ENCODE measurements at regions not wholly inside any gene's neighbourhood (a gene's known extent, or its start where the extent isn't known, plus 50 kb on each side); places are given as distances from the start of the nearest gene placed in this dataset.
"Not testable (repeated sequence)": the region's sequence is repeated elsewhere in the genome, so short reads cannot be mapped to it uniquely, and the experiment has no call there.

DNA sequence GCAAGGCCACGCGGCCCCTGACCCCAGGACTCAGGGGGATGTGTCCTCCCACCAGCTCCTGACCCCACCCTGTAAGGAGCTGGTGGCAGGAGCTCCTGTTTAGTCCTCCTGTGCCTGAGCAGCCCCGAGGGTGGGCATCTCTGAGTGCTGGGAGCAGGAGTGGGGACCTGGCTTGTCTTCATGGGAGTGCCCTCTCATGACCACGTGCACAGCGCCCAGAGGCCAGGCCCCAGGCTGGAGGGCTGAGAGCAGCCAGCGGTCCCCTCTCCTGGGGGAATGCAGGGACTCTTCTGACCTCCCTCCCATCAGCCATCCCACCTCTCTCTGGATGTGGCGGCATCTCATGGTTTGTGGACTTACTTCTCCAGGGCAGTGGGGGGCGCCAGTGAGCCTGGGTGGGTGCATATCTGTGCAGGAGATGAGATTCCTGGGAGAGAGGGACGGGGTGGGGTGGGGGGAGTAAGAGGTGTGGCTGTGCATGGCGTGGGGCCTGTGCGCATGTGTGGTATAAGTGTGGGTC is 205.6 kb downstream of the TBC1D2B start:
- peak; percentile 15 for DNase-seq (ENCODE audit: low read depth, low spot score)
- in situ Hi-C loops (cut with HindIII; ENCODE audit: low pct_unique_long_range_greater_than_20kb, low sequenced_read_pairs), result no loop called here

DNA sequence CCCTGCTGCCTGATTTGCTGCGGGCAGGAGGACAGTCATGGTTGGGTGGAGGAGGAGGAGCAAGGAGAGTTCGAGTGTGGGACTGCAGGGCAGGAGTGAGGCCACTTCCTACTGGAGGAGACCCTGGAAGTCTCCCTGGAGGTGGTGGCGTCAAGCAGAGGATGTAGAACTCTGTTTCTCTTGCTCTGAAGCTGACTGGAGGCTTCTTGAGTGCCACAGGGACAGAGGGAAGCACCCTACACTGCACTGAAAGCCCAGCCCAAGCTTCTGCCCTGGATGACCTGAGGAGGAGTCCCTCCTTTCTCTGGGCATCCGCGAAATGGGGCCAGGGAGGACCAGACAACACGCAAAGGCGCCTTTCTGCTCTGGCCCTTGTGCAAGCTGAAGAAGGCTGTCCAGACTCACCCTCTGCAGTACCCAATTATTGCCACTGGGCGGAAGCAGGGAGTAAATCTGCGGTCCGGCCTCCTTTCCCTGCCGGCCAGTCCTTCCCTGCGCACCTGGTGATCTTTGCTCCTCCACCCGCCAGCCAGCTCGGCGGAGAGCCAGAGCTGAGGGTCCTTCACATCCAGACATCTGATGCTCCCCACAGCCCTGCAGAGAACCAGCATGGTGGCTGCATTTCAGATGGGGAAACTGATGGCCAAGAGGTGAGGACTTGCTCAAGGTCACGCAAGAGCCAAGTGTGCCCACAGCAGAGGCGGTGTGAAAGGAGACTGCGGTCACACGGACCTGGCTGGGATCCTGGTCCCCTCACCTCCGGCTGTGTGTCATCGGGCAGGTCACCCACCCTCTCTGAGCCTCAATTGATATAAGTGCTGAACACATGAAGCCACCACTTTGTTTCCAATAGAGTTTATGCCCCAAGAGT is 207.1 kb downstream of the TBC1D2B start:
- DNase-seq (ENCODE audit: low read depth, low spot score), result peak; percentile 71
- in situ Hi-C loops (cut with HindIII; ENCODE audit: low pct_unique_long_range_greater_than_20kb, low sequenced_read_pairs), result no loop called here

DNA sequence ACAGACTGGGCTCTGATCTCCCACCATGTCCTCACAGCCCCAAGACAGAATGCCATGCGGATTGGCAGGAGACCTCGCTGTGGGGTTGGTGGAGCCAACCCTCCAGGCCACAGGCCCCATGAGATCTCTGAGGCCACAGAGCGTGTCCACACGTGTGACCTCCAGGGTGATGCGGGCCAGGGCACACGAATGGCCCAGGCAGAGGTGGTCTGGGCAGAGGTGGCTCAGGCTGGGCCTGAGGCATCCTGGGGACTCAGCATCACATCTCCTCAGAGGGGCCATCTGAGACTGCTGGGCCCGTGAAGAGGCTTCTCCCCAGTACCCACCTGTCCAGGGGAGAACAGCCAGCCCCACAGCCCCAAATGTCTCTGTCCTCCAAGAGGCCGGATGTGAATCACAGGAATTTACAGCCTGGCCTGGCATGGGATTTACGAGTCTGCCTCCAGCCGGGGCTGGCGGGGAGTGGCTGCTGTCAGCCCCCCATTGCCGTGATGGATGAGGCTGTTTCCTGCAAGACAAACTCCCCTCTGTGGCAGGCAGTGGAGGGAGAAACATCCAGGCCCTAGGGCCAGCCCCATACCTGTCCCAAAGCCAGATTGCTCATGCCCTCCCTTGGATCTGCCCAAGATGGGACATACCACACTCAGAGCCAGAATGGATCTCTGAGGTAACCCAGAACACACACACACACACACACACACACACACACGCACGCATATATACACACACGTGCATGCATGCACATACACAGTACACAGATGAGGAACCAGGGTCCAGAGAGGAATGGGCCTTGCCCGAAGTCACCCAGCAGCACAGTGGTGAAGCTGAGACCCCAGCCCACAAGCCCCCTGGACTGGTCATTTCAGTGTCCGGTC is 208.3 kb downstream of the TBC1D2B start:
- DNase-seq (ENCODE audit: low read depth, low spot score), result no peak
- in situ Hi-C loops (cut with HindIII; ENCODE audit: low pct_unique_long_range_greater_than_20kb, low sequenced_read_pairs), result no loop called here

DNA sequence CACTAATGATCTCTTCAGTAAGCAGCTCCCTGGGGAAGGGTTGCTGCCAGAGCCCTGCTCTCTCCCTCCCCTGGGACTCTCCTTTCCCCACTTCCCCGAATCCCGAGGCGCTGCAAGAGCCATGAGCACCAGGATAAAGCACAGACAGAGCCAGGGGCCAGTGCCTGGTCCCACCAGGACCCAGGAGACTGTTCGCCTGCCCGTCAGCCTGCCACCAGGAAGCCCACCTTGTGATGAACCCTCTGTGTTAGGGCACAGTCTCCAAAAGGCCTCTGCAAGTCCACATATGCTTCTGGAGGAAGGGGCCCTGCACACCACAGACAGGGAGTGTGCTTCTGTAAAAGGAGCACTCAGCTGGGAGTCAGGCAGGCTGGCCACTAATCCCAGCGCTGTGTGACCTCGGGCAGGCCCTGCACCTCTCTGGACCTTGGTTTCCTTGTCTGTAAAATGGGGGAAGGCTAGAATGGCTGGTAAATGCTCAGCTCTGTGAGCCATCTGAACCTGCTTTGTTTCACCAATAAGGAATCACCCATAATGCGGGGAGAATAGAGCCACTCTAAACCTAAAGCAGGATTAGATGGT is 209.4 kb downstream of the TBC1D2B start:
- DNase-seq (ENCODE audit: low read depth, low spot score); in situ Hi-C loops (cut with HindIII; ENCODE audit: low pct_unique_long_range_greater_than_20kb, low sequenced_read_pairs): not testable (repeated sequence)

DNA sequence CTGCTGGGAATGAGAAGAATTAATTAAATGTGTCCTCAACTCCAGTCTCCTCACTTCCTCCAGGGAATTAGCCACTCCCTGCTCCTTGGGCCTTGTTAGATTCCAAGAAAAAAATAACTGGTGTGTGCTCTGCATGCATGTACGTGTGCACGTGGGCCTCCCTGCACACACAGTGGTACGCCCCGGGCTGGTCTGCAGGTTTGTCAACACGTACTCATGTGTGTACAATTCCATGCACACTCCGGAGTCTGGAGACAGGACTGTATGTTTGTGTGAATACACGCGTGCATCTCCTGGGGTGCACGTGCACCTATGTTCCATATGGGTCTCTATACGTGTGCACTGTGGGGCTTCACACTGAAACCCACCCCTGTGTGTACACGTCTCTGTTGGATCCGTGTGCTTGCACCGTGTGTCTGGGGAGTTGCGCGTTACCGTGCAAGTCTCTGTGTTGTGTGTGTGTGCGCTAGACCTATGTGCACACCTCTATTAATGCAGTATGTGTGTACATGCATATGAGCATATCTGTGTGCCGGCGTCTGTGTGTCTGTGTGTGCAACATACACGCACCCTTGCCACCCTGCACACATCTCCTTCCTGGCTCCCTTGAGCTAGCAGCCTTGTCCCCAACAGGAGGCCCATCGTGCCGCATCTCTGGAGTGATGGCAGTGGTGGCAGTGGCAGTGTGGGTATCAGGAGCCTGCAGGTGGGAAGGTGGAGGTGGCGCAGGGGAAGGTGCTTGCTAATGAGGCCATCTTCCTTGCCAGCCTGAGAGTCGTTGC is 210.1 kb downstream of the TBC1D2B start:
- no peak for DNase-seq (ENCODE audit: low read depth, low spot score)
- in situ Hi-C loops (cut with HindIII; ENCODE audit: low pct_unique_long_range_greater_than_20kb, low sequenced_read_pairs), result no loop called here

DNA sequence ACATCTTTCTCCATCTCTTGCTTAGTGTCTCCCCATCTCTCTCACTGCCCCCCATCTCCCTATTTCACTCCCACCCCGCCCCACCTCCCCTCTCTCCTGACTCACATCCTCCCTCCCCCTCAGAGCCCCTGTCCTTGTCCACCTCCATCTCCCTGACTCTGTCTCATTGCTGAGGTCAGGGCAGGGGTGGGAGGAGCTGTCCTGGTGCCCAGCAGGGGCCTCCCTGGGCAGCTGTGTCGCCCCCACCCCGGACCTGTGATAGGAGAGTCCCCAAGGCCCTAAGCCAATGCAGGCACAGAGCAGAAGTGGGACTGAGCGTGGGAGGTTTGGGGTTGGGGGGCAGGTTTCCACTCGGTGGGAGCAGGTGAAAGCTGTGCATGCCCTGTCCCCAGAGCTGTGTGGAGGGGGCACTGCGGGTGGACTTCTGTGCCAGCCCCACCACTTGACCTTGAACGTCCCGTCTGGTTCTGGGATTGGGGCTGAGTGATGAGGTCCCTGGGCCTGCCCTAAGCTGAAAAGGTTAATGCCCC is 210.8 kb downstream of the TBC1D2B start:
- in situ Hi-C loops (cut with HindIII; ENCODE audit: low pct_unique_long_range_greater_than_20kb, low sequenced_read_pairs), result no loop called here
- DNase-seq (ENCODE audit: low read depth, low spot score), result no peak

DNA sequence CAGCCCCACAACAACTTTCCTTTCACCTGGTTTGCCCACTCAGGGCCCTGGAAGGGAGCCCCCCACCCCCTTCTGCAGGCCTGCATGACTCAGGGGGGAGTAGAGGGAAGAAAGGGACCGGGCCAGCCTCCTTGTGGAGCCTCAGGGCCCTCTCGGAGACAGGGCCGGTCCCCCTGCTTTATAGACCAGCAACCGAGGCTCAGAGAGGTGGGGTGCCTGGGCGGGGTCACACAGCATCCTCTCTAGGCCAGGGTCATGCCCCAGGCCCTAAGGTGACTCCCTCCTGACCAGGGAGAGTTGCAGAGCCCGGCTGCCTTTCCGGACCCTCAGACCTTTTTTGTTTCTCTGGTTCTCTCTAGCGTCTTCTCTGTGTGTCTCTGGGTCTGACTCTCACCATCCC is 211.3 kb downstream of the TBC1D2B start:
- DNase-seq (ENCODE audit: low read depth, low spot score), result no peak

DNA sequence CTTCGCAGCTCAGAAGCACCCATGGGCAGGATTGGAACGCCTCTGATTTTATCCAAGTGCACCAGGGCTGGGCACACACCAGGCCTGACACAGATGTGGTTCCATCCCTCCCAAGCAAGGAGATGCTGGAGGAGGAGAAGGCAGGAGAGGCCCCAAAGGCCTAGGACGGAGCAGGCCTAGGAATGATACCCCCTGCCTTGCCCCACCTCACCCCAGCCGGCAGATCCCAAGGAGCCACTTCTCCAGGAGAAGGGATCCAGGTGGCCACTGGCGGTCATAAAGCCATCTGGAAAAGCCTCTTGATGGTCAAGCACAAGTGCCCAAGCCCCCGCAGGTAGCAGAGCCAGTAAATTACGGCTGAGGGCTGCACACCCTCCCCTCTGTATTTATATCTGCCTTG is 211.8 kb downstream of the TBC1D2B start:
- in situ Hi-C loops (cut with HindIII; ENCODE audit: low pct_unique_long_range_greater_than_20kb, low sequenced_read_pairs), result no loop called here
- DNase-seq (ENCODE audit: low read depth, low spot score), result no peak

More for the DNA sequence above, 211.3 kb downstream of the TBC1D2B start:
- in situ Hi-C loops (cut with HindIII; ENCODE audit: low pct_unique_long_range_greater_than_20kb, low sequenced_read_pairs), result no loop called here

DNA sequence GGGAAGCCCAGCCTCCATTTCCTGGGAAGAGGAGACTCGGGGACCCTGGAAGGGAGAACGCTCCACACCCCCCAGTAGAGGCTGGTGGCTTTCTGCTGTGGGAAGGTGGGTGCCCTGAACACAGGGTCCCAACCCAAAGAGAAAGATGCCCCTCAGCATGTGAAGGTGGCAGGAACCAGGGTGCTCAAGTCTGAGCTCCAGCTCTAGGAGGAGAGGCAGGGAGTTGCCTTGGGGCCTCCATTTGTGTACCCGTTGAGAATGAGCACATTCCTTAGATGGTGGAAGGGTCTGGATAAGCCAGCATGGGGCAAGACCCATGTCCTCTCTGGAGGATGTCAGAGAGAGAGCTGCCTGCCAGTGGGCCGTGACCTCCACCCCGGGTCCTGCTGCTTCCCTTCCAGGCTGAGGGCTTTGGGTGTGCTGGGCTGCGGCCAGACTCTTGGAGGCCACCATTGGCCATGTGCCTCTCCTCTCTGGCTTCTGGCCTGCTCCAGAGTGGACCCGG is 212.4 kb downstream of the TBC1D2B start:
- in situ Hi-C loops (cut with HindIII; ENCODE audit: low pct_unique_long_range_greater_than_20kb, low sequenced_read_pairs), result no loop called here
- no peak for DNase-seq (ENCODE audit: low read depth, low spot score)

DNA sequence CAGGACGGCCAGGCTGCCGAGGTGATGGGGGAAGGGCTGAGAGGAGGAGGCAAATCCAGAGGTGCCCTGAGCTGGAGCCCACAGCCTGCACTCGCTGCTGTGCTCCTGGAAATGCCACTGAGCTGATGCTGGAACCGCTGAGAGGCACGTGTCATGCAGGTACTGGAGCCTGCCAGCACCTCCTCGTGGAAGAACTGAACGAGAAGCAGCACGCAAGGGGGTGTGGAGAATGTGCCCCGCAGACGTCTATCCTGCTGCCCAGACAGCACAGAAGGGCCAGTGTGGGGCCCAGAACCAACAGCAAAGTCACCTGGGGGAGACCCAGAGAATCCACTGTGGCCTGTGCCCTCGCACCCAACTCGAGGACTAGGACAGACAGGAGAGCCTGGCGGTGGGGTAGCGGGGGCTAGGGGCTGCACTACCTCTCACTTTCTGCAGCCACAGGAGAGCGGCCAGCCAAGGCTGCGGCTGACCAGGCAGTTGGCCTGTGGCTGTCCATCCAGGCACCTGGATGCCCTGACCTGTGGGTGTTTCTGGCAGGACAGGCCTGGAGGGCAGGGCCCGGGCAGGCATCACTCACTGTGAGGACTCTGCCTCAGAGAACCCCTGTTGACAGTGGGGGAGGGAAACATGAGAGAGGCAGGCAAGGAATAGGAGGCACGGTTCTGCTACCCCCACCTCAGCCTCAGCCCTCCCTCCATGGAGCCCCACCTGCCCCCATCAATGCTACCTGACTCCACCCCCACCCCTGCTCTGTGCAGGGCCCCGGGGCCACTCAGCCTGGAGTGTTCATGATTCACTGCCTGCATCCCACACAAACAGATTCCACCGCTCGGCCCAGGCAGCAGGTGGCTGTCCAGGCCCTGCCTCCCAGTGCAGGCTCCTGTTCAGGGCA is 213.1 kb downstream of the TBC1D2B start:
- in situ Hi-C loops (cut with HindIII; ENCODE audit: low pct_unique_long_range_greater_than_20kb, low sequenced_read_pairs), result no loop called here
- DNase-seq (ENCODE audit: low read depth, low spot score), result no peak

DNA sequence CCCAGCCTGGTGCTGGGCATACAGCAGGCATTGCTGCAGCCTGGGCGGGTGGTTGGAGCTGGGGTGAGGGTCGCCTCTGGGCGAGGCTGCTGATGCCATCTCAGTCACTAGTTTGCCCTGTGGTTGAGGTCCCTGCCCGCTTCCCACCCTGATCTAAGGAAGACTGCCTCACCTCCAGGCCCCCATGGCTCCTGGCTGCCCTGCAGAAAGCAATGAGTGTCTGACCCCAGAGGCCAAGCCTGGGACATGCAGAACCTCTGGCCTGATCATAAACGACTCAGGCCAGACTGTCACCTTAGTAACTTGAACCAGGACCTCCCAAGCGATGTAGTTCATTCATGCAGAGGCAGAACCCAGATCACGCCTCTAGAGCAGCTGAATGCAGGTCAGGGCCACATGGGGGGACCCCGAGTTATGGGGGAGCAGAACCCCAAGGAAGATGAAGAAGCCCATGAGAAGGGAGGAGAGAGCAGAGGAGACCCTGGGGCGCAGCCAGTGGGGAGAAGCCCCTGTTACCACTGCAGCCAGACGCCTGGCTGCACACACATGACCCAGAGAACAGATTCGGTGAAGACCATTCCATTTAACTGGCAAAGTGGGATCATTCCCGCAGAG is 213.9 kb downstream of the TBC1D2B start:
- in situ Hi-C loops (cut with HindIII; ENCODE audit: low pct_unique_long_range_greater_than_20kb, low sequenced_read_pairs), result no loop called here
- DNase-seq (ENCODE audit: low read depth, low spot score), result no peak

DNA sequence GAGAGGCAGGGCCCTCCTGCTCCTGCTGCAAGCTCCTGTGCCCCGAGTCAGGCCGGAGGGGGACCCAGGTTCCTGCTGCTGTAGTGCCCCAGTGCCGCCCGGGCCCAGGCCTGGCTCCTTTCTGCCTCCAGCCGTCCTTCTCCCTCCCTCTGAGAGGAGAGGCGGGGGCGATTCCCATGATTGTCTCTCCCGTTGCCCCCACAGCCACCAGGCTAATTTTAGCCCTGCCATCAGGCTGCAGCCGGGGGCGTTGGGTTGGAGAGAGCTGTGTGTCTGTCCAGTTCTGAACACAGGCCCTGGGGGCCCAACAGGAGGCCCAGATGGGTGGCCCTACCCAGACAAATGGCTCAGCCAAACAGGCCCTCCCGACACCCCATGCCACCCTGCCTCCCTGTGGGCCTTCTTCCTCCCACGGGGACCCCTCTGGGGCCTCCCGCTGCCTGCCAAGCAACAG is 214.8 kb downstream of the TBC1D2B start:
- no peak for DNase-seq (ENCODE audit: low read depth, low spot score)
- in situ Hi-C loops (cut with HindIII; ENCODE audit: low pct_unique_long_range_greater_than_20kb, low sequenced_read_pairs), result no loop called here

DNA sequence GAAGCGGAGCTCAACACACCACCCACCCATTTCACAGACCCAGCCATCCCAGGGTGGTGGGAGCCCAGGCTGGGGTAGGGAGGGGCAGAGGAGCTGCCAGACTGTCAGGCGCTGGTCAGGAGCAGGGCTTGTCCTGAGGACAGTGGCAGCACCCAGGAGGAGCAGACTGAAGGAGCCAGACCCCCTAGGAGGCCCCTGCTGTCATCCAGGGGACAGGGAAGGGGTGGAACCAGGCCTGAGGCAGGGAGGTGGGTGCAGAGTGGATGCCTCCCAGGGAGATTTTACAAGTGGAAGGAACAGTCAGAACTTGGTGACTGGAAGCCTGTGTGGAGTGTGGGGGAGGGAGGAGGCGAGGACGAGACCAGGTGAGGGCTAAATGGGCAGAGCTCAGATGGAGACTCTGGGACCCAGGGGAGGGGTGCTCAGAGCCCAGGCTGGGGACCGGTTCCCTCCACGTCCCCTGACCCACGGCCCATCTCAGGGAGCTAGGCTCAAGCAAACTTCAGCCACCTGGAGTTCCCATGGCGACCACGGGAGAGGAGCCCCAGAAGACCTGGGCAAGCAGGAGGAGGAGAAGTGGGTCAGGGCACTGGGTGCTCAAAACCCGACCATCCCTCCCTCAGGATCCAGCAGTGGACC is 215.4 kb downstream of the TBC1D2B start:
- DNase-seq (ENCODE audit: low read depth, low spot score); in situ Hi-C loops (cut with HindIII; ENCODE audit: low pct_unique_long_range_greater_than_20kb, low sequenced_read_pairs): not testable (repeated sequence)

DNA sequence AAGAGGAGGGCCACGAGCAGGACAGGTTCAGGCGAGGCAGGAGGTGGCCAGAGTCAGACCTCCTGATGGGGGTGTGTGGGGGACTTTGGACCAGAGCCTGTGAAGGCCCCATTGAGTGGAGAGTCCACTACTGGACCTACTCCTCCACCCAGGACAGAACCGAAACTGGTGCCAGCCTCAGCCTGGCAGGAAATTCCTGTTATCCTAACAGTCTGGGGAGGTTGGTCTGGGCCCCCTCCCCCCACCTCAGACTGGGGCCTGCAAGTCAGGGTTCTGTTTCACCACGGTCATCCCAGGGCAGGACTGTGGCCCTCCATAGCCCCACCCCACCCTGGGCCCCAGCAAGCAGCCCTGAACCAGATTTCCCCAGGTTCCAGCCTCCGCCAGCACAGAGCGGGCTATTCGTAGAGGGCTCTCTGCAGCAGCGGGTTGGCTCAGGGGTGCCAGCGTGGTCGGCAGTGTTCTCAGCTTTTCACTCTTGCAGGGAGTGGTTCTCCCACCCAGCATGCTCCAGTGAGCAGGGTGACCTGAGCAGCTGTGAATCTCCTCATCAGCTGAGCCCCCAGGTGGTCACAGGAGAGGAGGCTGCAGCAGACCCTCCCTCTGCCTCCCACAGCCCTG is 217.3 kb downstream of the TBC1D2B start:
- in situ Hi-C loops (cut with HindIII; ENCODE audit: low pct_unique_long_range_greater_than_20kb, low sequenced_read_pairs), result no loop called here
- DNase-seq (ENCODE audit: low read depth, low spot score), result no peak

Measured in SK-MEL-5 (cell line).